ENCODE measurements at regions not wholly inside any gene's neighbourhood (a gene's known extent, or its start where the extent isn't known, plus 50 kb on each side); places are given as distances from the start of the nearest gene placed in this dataset.

GRCh38 chr3:45329761-45330305 lies 58.5 kb upstream of the LARS2 start:
- TF ChIP-seq CTCF (conservative IDR thresholded peaks at IDR 0.05; ENCODE audit: low read length): no peak
- no peak for TF ChIP-seq EZH2phosphoT487 (IDR thresholded peaks at IDR 0.05; ENCODE audit: borderline replicate concordance)

Measured in Loucy (cell line).